GM12872 (cell line): ENCODE measurements at regions not wholly inside any gene's neighbourhood (a gene's known extent, or its start where the extent isn't known, plus 50 kb on each side); places are given as distances from the start of the nearest gene placed in this dataset.

Experiments used
- TF ChIP-seq, protein P1 (sequence below): IDR thresholded peaks from 3 replicates; pipeline ENCODE4 v1.5.1; 2011; ENCODE audit warnings: low read depth, mild to moderate bottlenecking, low read length, moderate library complexity; ENCODE audit not compliant: insufficient read depth

DNA sequence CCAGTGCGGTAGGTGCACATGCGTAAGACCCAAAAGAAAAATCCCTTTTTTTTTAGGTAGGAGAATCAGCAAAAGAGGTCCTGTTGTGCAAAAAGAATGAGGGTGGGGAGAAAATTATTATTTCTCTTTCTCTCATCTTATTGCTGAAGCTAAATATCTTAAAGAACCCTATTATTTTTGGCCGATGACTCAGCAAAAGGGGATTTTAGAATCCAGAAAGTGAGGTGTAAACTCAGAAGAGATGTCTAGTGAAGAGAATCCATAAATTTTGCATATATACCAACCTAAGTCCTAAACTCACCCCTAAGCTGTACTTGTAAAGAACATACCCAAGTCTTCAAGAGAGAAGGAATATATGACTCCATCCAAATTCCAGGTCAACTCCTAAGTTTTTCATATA, 386.3 kb upstream of the ZNF717 start:
- TF ChIP-seq, protein P1, sequence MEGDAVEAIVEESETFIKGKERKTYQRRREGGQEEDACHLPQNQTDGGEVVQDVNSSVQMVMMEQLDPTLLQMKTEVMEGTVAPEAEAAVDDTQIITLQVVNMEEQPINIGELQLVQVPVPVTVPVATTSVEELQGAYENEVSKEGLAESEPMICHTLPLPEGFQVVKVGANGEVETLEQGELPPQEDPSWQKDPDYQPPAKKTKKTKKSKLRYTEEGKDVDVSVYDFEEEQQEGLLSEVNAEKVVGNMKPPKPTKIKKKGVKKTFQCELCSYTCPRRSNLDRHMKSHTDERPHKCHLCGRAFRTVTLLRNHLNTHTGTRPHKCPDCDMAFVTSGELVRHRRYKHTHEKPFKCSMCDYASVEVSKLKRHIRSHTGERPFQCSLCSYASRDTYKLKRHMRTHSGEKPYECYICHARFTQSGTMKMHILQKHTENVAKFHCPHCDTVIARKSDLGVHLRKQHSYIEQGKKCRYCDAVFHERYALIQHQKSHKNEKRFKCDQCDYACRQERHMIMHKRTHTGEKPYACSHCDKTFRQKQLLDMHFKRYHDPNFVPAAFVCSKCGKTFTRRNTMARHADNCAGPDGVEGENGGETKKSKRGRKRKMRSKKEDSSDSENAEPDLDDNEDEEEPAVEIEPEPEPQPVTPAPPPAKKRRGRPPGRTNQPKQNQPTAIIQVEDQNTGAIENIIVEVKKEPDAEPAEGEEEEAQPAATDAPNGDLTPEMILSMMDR: no peak

DNA sequence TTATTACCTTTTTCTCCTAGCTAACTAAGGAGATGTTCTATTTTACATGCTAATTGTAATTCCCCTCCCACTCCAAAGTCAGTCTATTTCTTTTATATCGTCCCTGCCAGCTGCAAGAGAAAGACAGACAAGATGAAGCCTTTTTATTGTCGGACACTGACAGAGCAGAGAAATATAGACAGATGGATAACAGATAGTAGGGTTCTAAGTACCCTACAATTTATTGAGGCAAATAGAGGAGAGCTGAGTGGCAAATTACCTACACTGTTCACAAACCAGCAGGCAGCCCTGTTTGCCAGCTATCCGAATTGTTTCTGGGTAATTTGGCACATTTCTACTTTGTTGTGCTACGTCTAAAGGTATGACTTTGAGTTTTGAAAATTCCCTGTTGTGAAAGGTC, 392.3 kb upstream of the ZNF717 start:
- TF ChIP-seq, protein P1: no peak

DNA sequence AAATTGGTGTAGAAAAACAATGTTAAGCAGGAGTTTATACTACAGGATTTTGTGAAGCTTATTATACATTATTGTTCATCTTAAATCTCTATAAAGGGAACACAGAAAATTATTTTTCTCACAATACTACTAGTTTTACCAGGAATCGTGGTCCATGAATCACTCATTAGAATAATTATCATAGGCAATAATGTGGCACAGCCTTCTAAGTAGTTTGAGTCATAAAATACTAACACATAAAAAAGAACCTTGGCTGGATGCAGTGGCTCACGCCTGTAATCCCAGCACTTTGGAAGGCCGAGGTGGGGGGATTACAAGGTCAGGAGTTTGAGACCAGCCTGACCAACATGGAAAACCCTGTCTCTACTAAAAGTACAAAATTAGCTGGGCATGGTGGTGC, 393.1 kb upstream of the ZNF717 start:
- TF ChIP-seq, protein P1: no peak

DNA sequence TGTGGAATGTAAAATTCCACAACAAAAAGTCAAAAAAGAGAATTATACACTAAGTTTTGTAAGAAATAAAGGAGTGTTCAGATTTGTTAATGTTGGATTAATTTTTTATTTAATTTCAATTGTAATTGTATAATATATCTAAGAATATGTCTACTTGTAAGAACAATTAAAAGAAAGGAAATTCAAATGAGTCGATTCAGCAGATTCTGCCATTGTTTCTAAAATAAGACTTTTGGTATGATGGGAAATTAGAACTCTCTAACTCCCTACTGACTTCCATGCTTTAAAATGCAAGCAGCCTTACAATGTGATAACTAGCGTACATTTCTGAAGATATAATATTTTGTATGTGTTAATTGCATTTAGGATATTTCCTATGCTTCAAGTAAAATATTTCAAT, 395.9 kb upstream of the ZNF717 start:
- TF ChIP-seq, protein P1: no peak

DNA sequence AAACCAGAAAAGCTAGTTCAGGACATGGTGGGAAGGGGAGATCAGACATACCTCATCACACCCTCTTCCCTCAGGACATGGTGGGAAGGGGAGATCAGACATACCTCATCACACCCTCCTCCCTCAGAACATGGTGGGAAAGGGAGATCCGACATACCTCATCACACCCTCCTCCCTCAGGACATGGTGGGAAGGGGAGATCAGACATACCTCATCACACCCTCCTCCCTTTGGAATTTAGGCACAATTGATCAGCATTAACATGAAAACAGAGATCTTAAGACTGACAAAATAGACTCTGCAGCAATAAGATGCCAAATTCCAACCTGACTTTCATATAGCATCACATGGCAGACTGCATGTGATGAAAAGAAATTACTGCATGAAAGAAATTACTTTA, 412.7 kb upstream of the ZNF717 start:
- TF ChIP-seq, protein P1: no peak

- TF ChIP-seq, protein P1: no peak
Measured at GRCh38 chr3:76199382-76199781, 414.0 kb upstream of the ZNF717 start.

DNA sequence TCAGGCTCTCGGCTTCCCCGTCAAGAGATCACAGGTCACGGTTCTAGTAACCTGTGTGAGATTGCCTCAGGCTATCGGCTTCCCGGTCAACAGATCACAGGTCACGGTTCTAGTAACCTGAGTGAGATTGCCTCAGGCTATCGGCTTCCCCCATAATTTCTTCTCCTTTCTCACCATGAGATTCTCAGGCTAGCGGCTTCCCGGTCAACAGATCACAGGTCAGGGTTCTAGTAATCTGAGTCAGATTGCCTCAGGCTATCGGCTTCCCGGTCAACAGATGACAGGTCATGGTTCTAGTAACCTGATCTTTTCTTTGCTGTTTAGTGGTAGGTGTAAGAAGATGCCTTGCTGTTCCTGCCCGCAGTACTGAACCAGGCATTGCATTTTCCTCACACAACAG, 418.2 kb upstream of the ZNF717 start:
- TF ChIP-seq, protein P1: no peak

- TF ChIP-seq, protein P1: no peak
Measured at GRCh38 chr3:76206346-76206745, 421.0 kb upstream of the ZNF717 start.
